ENCODE measurements at regions not wholly inside any gene's neighbourhood (a gene's known extent, or its start where the extent isn't known, plus 50 kb on each side); places are given as distances from the start of the nearest gene placed in this dataset.

GRCh38 chr18:45260125-45260524 lies 355.2 kb upstream of the SLC14A2 start:
- no peak for TF ChIP-seq CTCF (IDR thresholded peaks at IDR 0.05)
- TF ChIP-seq EP300 (IDR thresholded peaks at IDR 0.05) = no peak
- no peak for TF ChIP-seq POLR2A (IDR thresholded peaks at IDR 0.05; ENCODE audit: low read depth)
- TF ChIP-seq POLR2AphosphoS5 (IDR thresholded peaks at IDR 0.05) = no peak
